GM23338 (cell line): ENCODE measurements at regions not wholly inside any gene's neighbourhood (a gene's known extent, or its start where the extent isn't known, plus 50 kb on each side); places are given as distances from the start of the nearest gene placed in this dataset.

ENCODE experiments used
- EZH2 ChIP-seq: fragments of 200-600 bp; sonication (generic); IDR thresholded peaks from one replicate; pipeline ENCODE4 v1.8.0; 2017; ENCODE audit warnings: antibody characterized with exemption, mild to moderate bottlenecking, low read depth; ENCODE audit not compliant: unreplicated experiment
- JUNB ChIP-seq: IDR thresholded peaks from one replicate; pipeline ENCODE4 v1.6.1; 2016; ENCODE audit warnings: antibody characterized with exemption; ENCODE audit not compliant: unreplicated experiment
- TF ChIP-seq, protein P1 (sequence below), 2 experiments: fragments of 200-600 bp in 1 of 2; sonication (generic) in 1 of 2; conservative IDR thresholded peaks; 2 replicates each; pipeline versions ENCODE4 v1.5.1 to v1.6.1; 2016 to 2017; ENCODE audit warnings: antibody characterized with exemption in 2 of 2, low read depth in 2 of 2, mild to moderate bottlenecking in 2 of 2, moderate library complexity in 1 of 2

DNA sequence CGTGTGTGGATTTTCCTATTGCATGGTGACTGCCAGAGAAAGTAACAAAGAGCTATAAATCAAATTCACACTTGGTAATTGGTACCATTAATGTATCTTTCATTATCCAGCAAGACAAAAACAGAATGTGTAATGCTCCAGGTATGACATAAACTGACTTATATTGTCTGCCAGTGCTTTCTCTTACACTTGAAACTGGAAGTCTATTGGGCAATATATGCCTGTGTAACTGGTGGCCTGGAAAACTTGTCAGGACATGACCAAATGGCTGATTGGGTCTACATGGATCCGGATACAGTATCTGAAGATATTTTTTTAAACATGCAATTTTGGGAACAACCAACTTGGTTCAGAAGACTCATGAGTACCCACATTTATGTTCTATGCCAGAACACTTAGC lies 174.6 kb upstream of the ARHGAP42 start:
- TF ChIP-seq, protein P1, sequence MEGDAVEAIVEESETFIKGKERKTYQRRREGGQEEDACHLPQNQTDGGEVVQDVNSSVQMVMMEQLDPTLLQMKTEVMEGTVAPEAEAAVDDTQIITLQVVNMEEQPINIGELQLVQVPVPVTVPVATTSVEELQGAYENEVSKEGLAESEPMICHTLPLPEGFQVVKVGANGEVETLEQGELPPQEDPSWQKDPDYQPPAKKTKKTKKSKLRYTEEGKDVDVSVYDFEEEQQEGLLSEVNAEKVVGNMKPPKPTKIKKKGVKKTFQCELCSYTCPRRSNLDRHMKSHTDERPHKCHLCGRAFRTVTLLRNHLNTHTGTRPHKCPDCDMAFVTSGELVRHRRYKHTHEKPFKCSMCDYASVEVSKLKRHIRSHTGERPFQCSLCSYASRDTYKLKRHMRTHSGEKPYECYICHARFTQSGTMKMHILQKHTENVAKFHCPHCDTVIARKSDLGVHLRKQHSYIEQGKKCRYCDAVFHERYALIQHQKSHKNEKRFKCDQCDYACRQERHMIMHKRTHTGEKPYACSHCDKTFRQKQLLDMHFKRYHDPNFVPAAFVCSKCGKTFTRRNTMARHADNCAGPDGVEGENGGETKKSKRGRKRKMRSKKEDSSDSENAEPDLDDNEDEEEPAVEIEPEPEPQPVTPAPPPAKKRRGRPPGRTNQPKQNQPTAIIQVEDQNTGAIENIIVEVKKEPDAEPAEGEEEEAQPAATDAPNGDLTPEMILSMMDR (conservative IDR thresholded peaks at IDR 0.05; ENCODE audit: low read depth in 2 of 2), result no peak
- TF ChIP-seq EZH2 (no peak), JUNB (no peak)
